GM21825 (cell line): ENCODE measurements at regions not wholly inside any gene's neighbourhood (a gene's known extent, or its start where the extent isn't known, plus 50 kb on each side); places are given as distances from the start of the nearest gene placed in this dataset.

Experiments
- ATAC-seq: cut with Tn5 transposase; IDR thresholded peaks from one replicate; pipeline ENCODE4 v1.9.1; 2021; ENCODE audit warnings: mild to moderate bottlenecking, moderate library complexity; ENCODE audit not compliant: unreplicated experiment

GRCh38 chr6:139653111-139653510 is 278.7 kb upstream of the CITED2 start:
- ATAC-seq: no peak

DNA sequence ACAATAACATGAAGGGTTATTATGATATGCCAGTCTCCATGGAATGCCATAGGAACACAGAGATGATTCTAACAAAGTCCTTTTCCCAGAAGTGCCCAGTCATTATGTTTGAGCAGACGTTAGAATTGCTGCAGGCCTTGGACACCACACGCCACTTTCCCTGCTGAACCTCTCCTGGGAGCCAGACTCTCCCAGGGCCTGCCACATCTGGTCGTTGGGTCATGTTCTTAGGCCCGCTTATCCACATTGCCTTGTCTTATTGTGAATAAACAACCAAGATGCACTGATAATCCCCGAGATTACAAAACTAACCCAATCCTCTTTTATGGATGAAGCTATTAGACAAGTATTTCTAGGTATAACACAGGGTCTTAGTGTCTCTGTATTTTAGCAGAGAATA is 276.5 kb upstream of the CITED2 start:
- no peak for ATAC-seq

DNA sequence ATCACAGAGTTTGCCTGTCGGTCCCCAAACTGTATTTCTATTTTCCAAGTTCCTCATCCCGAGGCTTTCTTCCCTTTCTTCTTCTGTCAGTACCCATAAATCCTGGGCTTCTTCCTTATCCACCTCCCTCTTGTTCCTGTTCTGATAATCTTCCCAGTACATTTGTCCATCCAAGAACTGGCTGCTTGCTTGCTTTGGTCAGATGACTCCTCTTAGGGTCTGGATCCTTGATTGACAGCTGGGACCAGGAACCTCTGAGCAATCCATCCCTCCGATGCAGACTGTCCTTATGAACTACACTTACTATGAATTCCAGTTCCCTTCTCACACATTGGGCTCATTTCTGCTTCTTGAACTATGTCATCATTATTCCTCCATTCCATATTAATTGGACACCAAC is 275.3 kb upstream of the CITED2 start:
- no peak for ATAC-seq

DNA sequence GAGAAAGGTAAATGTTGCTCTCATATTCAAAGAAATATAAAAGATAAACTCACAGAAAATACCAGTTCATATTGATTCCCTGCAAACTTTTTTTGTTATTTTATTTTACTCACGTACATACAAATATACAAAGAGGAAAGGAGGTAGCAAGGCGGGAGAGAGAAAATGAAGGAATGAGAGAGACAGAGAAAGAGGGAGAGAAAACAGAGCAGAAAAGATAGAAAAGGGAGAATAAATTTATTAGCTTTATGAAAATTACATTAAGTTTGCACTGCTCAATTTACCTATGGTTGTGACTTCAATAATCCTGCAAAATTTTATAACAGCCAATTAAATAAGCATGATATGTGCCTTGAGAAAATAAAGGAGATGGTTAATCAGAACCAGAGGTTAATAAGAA is 274.7 kb upstream of the CITED2 start:
- no peak for ATAC-seq

DNA sequence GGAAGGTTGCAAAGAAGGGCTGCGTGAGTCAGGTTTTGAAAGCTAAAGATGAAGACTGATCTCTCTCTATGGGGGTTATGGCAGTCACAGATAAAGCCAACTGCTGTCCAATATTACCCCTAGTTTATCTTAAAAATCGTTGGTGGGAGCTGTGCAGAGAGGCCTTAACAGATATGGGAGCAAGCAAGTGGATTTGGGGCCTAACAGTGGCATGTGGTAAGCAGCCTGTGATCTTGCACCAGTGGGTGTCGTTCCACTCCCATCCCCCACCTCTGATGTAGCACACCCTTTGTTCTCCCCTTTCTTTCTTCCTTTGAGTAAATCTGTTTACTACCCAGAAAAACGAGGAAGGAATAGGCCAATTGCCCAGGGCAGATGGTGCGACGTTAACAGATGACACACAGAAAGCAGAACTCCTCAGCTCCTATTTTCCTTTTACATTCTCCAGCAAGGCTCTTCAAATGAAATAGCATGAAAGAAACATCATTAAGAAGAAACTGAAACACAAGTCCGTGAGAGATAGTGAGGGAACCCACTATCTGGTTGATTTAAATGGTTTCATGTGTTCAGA is 274.1 kb upstream of the CITED2 start:
- no peak for ATAC-seq

DNA sequence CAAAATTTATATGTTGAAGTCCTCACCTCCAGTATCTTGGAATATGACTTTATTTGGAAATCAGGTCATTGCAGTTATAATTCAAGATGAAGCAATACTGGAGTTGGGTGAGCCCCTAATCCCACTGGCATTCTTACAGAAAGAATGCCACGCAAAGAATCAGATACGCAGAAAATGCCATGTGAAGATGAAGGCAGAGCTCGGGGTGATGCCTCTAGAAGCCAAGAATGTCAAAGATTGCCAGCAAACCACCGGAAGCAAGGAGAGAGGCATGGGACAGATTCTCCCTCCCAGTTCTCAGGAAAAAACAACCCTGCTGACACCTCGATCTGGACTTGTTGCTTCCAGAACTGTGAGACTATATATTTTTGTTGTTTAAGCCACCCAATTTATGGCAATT is 273.4 kb upstream of the CITED2 start:
- ATAC-seq: no peak

- no peak for ATAC-seq
These were observed 272.6 kb upstream of the CITED2 start for GRCh38 chr6:139647016-139647415.

DNA sequence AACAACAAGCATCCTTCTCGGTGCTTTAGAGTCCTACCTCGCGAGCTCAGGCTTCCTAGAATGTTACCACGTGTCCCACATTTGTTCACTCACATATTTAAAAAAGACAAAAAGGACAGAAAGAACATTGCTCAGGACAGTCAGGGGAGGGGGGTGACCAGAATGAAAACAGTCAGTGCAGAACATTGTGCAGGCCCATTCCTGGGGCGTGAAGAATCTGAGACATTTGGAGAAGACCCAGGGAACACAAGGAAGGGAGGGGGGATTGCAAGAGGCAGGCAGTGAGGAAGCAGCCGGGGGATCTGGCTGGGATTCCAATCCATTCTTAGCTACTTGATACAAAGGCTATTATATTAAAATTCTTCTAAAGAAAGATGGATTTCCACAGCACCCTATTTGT is 270.4 kb upstream of the CITED2 start:
- no peak for ATAC-seq

GRCh38 chr6:139643986-139644385 is 269.5 kb upstream of the CITED2 start:
- ATAC-seq: no peak

DNA sequence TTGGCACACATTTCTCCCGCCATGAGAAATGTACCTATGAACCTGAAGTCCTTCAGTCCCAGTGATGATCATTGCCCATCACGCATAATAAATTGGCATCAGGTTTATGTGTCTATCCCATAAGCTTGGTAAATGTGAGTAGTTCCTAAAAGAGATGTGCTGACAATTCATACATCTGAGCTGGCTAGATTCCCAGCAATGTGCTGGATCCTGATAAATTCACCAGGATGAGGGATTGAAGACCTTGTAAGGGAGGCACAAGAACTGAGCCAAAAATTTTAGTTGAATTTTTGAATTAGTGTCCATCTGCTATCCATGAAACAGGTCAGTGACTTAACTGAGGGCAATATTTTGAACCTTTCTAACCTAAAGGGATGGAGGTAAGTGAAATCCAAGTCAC is 267.9 kb upstream of the CITED2 start:
- ATAC-seq: no peak

DNA sequence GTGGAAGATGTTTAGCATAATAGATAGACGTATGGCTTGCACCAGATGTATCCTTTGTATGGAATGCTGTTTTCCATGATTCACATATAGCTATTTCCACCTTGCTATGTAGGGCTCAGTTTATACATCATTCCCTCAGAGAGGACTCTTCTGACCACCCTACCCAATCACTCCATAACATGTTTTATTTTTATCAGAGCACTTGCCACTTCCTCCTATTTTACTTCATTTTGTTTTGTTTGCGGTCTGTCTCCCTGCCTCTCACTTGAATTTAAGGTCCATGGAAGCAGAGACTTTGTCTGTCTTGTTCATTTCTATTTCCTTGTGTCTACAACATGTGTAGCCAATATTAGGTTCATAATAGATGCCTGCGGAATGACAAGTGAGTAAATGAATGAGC is 266.9 kb upstream of the CITED2 start:
- ATAC-seq: no peak

GRCh38 chr6:139640921-139641320 is 266.5 kb upstream of the CITED2 start:
- ATAC-seq: no peak

GRCh38 chr6:139640448-139640847 is 266.0 kb upstream of the CITED2 start:
- ATAC-seq: peak; percentile 91

DNA sequence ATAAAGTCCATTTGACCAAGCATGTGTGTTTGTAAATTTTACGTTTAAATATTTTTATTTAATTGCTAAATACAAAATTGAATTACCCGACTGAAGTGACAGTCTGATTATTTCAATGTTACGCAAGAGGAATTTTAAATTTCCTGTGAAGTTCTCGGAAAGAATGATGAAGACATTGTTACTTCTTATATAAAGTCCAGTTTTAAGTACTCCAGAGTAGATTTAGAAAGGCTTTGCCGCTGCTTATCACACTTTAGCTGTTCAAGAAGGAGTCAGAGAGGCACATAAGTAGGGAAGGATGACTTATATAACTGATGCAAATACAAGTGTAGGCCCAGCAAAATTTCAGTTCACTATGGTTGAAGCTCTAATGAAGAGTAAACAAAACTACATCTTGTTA is 265.1 kb upstream of the CITED2 start:
- ATAC-seq: no peak

DNA sequence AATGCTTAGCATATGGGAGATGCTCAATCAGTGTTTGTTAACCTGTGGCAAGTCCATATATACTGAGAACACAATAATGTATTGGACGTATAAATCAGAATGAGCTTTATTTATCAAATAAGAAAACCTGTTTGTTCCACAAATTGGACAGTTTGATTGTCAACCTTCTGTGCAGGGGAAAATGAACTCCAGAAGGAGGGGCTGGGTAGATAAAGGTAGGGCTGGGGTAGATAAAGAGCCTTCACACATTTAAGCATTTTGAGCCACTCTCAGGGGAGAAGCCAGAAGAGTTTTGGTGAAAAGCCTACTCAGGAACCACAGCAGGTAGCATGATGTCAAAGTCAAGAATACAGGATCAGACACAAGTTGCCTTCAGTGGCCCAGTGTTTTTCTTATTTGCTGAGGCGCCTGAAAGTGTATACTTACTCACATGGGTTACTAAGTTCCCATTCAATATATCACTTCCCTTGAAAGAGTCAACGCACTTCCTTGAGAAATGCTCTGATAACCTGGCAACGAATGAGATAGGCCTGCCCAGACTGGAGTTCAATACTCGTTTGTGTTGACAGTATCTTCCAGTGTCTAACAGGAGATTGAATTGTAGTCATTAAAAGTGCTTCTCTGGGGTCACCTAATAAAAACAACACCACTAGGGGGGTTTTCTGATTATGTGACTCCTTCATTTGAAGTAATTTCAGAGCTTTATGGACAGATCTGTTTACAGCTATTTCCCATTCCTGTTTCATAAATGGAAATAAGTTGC is 263.9 kb upstream of the CITED2 start:
- no peak for ATAC-seq

GRCh38 chr6:139637766-139638165 is 263.3 kb upstream of the CITED2 start:
- ATAC-seq: no peak

- ATAC-seq: no peak
These were observed 261.9 kb upstream of the CITED2 start for GRCh38 chr6:139636391-139636790.

DNA sequence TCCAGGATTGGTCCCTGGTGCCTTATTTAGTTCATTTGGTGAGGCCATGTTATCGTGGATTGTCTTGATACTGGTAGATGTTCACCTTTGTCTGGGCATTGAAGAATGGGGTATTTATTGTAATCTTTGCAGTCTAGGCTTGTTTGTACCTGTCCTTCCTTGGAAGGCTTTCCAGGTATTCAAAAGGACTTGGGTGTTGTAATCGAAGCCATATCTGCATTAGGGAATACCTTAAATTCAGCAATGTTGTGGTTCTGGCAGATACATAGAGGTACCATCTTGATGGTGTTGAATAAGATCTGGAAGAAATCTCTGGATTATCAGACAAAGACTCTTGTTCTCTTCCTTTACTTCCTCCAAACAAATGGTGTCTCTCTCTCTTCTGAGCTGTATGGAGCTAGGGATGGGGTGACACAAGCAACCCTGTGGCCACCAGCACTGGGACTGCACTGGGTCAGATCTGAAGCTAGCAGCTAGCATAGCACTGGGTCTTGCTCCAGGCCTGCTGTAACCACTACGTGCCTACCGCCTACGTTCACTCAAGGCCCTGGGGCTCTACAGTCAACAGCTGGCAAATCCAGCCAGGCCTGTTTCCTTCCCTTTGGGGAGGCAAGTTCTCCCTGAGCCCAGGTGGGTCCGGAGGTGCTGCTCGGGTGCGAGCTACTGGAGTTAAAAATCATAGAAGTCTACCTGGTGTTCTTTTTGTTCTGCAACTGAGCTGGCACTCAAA is 261.1 kb upstream of the CITED2 start:
- ATAC-seq: no peak

GRCh38 chr6:139632840-139633239 is 258.4 kb upstream of the CITED2 start:
- ATAC-seq: no peak

GRCh38 chr6:139628270-139628669 is 253.8 kb upstream of the CITED2 start:
- ATAC-seq: no peak

GRCh38 chr6:139627091-139627490 is 252.6 kb upstream of the CITED2 start:
- no peak for ATAC-seq
